ENCODE measurements at regions not wholly inside any gene's neighbourhood (a gene's known extent, or its start where the extent isn't known, plus 50 kb on each side); places are given as distances from the start of the nearest gene placed in this dataset.

GRCh38 chr12:92089559-92089958 is 56.1 kb downstream of the BTG1 start:
- TF ChIP-seq POLR2A (IDR thresholded peaks at IDR 0.05): no peak
- no peak for TF ChIP-seq CTCF (IDR thresholded peaks at IDR 0.05)
- no peak for ATAC-seq
- H3K27me3 ChIP-seq: no peaks in the 10 kb centered on the region

GRCh38 chr12:92088805-92089204 is 56.8 kb downstream of the BTG1 start:
- Histone ChIP-seq H3K9me3 (no peaks in the 10 kb centered on the region), H3K27ac (no peak overlapping the region), H3K36me3 (no peaks in the 10 kb centered on the region), H3K4me3 (no peak overlapping the region), H3K4me1 (peaks cover 0 to 6% (median 0%) of the 10 kb centered on the region in 4 donors), H3K27me3 (no peaks in the 10 kb centered on the region)
- DNase-seq (no peak), ATAC-seq (peak in 3 of 4 donors; percentile 25 to 44 (median 30))
- 60% methylated on average over 2 of the region's 2 CpGs for WGBS (ENCODE audit: insufficient coverage, low coverage, low lambda C conversion rate, missing lambda C conversion rate)
- TF ChIP-seq POLR2A (IDR thresholded peaks at IDR 0.05) (no peak), CTCF (IDR thresholded peaks at IDR 0.05) (no peak)
- intact Hi-C loops (cut with DNase I): no loop called here

More at GRCh38 chr12:92089559-92089958, 56.1 kb downstream of the BTG1 start:
- Histone ChIP-seq H3K36me3 (no peaks in the 10 kb centered on the region), H3K27ac (no peak overlapping the region), H3K4me3 (no peak overlapping the region), H3K9me3 (no peaks in the 10 kb centered on the region), H3K4me1 (peaks cover 0 to 6% (median 1%) of the 10 kb centered on the region in 4 donors)
- no peak for DNase-seq
- intact Hi-C loops (cut with DNase I): no loop called here

- H3K4me1 ChIP-seq: peaks cover 0 to 6% (median 0%) of the 10 kb centered on the region in 4 donors
These were observed 60.0 kb downstream of the BTG1 start for GRCh38 chr12:92085736-92086040.

GRCh38 chr12:92085040-92085735 is 60.5 kb downstream of the BTG1 start:
- intact Hi-C loops (cut with DNase I): no loop called here
- peak in 3 of 4 donors; percentile 45 to 62 (median 56) for ATAC-seq
- DNase-seq: no peak

More at GRCh38 chr12:92085736-92086040, 60.0 kb downstream of the BTG1 start:
- DNase-seq: no peak
- Histone ChIP-seq H3K9me3 (no peaks in the 10 kb centered on the region), H3K36me3 (no peaks in the 10 kb centered on the region), H3K27ac (no peak overlapping the region), H3K27me3 (no peaks in the 10 kb centered on the region), H3K4me3 (no peak overlapping the region)
- TF ChIP-seq CTCF (IDR thresholded peaks at IDR 0.05): no peak
- TF ChIP-seq POLR2A (IDR thresholded peaks at IDR 0.05): no peak
- ATAC-seq: no peak
- 81% methylated on average over 1 of the region's 1 CpG for WGBS (ENCODE audit: insufficient coverage, low coverage, low lambda C conversion rate, missing lambda C conversion rate)
- intact Hi-C loops (cut with DNase I): no loop called here

More at GRCh38 chr12:92085040-92085735, 60.5 kb downstream of the BTG1 start:
- Histone ChIP-seq H3K27me3 (no peaks in the 10 kb centered on the region), H3K27ac (no peak overlapping the region), H3K36me3 (no peaks in the 10 kb centered on the region), H3K4me1 (peaks cover 0 to 6% (median 0%) of the 10 kb centered on the region in 4 donors), H3K9me3 (no peaks in the 10 kb centered on the region), H3K4me3 (no peak overlapping the region)
- WGBS (ENCODE audit: insufficient coverage, low coverage, low lambda C conversion rate, missing lambda C conversion rate): 59% methylated on average over 3 of the region's 3 CpGs
- TF ChIP-seq CTCF (IDR thresholded peaks at IDR 0.05): no peak
- TF ChIP-seq POLR2A (IDR thresholded peaks at IDR 0.05): no peak

Measured in right lobe of liver (tissue), 6 donors.